HG03575 (cell line): ENCODE measurements at regions not wholly inside any gene's neighbourhood (a gene's known extent, or its start where the extent isn't known, plus 50 kb on each side); places are given as distances from the start of the nearest gene placed in this dataset.
"Not testable (repeated sequence)": the region's sequence is repeated elsewhere in the genome, so short reads cannot be mapped to it uniquely, and the experiment has no call there.

Experiments used
- ATAC-seq: cut with Tn5 transposase; IDR thresholded peaks from one replicate; pipeline ENCODE4 v1.9.1; 2021; ENCODE audit not compliant: unreplicated experiment, insufficient number of reproducible peaks, low FRiP score; ENCODE audit errors: extremely low read depth

- ATAC-seq = no peak
Measured at GRCh38 chr6:66344796-66345195, 637.8 kb upstream of the EYS start.

GRCh38 chr6:66340736-66341135 lies 633.7 kb upstream of the EYS start:
- no peak for ATAC-seq

GRCh38 chr6:66336176-66336575 lies 629.1 kb upstream of the EYS start:
- no peak for ATAC-seq

GRCh38 chr6:66328200-66328599 lies 621.2 kb upstream of the EYS start:
- no peak for ATAC-seq

DNA sequence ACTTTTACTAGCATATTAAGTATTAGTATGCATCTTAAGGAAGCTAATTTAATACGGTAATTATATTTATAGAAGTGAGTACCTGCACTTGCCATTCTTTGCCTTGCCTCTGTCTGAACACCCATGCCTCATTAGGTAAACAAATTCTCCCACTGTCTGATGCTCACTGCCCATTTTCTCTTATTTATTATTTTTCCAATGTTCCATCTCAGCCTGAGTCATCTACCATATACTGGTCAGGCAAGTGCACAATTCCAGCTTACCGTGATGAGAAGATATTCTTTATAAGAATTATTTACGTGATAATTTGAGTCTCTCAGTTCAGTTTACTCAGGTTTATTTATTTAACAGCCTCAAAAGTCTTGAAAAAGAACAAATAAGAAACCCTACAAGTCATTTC lies 619.2 kb upstream of the EYS start:
- ATAC-seq = no peak

- ATAC-seq = no peak
Measured at GRCh38 chr6:66321017-66321416, 614.0 kb upstream of the EYS start.

GRCh38 chr6:66307490-66307889 lies 600.5 kb upstream of the EYS start:
- no peak for ATAC-seq

DNA sequence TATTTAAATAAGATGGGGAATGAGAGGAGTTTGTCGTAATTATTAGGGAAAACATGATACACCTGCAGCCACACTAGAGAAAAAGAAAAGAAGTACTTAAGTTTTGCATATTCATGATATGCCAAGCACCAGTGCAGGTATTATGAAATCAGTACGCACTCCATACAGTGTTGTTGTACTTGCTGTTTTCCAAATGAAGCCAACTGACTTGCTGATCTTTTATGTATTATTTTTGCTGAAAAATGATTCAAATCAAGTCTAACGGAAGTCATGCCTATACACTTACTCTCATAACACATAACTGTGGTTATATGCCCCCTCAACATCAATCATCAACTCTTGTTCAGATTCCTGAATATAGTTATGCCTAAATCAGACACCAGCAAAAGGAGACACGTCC lies 584.9 kb upstream of the EYS start:
- no peak for ATAC-seq

- no peak for ATAC-seq
Measured at GRCh38 chr6:66289889-66290288, 582.9 kb upstream of the EYS start.

- ATAC-seq = no peak
Measured at GRCh38 chr6:66278115-66278514, 571.1 kb upstream of the EYS start.

- no peak for ATAC-seq
Measured at GRCh38 chr6:66277400-66277799, 570.4 kb upstream of the EYS start.

GRCh38 chr6:66265737-66266136 lies 558.7 kb upstream of the EYS start:
- ATAC-seq = no peak

DNA sequence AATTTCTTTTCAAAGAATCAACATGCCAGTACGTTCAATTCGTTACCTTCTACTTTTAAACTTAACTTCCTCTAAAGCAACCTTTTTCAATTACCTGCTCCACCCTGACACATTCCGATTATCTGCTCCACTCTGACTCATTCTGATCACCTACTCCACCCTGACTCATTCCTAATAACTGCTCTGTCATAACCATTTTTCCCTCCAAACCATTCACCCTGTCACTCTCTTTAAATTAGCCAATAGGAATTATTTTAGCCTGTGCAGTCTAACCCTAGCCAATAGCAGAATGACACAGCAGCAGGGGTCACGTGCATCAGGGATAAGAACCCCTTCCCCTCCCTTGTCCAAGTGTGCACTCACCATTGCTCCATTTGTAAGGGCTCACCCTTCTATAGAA lies 557.4 kb upstream of the EYS start:
- ATAC-seq = no peak

- ATAC-seq = not testable (repeated sequence)
Measured at GRCh38 chr6:66258731-66259487, 551.9 kb upstream of the EYS start.

DNA sequence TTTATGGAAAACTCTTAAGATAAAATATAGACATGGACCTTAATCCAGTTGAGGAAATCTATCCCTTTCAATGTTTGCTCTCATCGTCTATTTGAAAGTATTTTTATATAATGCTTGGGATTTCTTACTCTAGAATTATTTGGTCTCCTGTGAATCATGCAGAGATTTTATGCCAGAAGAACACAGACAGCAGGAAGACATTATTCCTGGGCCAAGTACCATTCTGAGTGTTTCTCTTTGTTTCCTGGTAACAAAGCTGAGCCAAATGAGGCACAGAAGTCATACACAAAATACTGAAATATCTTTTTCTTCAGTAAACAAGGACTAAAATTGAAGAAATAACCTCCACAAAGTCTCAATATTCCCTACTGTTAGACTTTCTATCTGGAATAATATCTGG lies 538.2 kb upstream of the EYS start:
- ATAC-seq = no peak

GRCh38 chr6:66238851-66239250 lies 531.8 kb upstream of the EYS start:
- ATAC-seq = no peak

DNA sequence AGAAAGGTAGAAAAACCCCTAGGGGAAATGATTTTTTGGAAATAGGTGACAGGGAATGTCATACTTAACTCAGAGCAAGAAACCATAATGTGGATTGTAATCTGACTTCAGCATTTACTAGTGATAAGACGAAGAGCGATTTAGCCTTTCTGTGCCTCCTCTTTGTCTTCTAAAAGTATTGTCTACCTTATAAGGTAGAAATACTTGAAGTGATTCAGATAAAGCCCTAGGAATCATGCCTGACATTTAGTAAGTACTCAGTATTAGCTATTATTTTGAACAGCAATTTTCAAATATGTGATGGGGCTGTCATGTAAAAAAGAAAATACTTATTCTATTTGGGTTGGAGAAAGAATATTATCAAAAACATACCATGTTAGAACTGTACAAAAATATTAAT lies 525.9 kb upstream of the EYS start:
- ATAC-seq = no peak

DNA sequence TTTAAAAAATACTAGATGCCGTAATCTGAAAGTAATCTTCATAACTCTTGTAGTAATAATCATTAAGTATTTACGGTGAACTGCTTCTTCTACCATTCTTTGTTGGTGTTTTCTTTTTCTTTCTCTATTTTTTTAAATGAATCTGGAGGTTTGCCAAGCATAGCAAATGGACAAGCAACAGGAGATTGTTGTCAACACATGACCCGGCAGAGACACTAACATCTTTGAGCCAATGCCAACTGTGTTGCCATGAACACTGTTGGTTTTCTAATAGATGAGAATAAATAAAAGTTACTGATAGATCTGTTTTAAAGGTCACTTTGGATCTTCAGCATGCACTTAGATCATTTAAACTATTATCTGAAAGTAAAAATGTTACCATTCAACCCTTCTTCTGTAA lies 523.6 kb upstream of the EYS start:
- ATAC-seq = no peak

GRCh38 chr6:66226109-66226508 lies 519.1 kb upstream of the EYS start:
- no peak for ATAC-seq

DNA sequence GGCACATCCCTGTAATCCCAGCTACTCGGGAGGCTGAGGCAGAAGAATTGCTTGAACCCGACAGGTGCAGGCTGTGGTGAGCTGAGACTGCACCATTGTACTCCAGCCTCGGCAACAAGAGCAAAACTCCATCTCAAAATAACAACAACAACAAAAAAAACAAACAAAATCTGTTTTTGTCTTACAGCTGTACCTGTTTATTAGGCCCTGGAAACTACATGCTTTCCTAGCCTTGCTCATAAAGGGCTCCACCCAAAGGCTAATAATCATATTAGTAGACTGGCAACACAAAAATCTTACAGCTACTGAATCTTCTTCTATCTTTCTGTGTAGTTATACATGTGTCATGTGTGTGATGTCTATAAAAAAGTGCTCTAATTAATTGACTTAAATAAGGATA lies 503.9 kb upstream of the EYS start:
- ATAC-seq = no peak

DNA sequence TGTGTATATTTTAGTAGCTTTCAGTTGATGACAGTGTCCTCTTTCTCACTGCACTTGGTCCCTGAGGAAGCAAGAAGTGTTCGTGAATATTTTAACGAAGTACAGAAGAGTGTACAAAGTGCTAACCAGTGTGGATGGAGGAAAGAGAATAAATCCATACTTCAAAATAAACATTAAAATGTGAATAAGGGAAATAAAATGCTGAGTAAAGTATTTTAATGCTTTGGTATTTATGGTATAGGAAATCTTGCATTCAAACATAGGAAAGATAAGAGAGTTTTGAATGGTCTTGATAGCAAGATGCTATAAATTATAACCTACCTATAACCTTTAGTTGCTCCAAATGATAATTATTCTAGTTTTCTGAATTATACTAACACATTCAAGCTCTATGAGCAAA lies 493.4 kb upstream of the EYS start:
- no peak for ATAC-seq
